ENCODE measurements at regions not wholly inside any gene's neighbourhood (a gene's known extent, or its start where the extent isn't known, plus 50 kb on each side); places are given as distances from the start of the nearest gene placed in this dataset.

DNA sequence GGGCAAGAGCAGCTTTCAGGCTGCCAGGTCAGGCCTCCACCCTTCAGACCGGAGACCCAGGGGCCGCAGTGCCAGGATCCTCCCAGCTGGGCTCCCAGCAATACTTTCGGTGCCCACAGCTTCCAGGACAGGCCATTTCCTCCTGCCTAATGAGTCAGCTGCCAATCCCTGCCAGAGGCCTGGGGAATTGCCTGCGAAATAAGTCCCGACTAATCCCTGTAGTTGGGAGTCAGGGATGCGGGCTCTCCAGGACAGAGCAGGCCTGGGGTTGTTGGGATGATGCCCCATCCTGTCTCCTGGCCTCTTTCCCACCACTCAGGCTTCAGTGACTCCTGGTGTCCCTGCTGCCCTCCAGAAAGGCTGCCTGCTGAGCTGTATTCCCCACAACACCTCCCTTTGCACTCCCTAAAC, 143.5 kb upstream of the UNC5B start:
- DNase-seq (ENCODE audit: low read depth in 2 of 2) = no peak

DNA sequence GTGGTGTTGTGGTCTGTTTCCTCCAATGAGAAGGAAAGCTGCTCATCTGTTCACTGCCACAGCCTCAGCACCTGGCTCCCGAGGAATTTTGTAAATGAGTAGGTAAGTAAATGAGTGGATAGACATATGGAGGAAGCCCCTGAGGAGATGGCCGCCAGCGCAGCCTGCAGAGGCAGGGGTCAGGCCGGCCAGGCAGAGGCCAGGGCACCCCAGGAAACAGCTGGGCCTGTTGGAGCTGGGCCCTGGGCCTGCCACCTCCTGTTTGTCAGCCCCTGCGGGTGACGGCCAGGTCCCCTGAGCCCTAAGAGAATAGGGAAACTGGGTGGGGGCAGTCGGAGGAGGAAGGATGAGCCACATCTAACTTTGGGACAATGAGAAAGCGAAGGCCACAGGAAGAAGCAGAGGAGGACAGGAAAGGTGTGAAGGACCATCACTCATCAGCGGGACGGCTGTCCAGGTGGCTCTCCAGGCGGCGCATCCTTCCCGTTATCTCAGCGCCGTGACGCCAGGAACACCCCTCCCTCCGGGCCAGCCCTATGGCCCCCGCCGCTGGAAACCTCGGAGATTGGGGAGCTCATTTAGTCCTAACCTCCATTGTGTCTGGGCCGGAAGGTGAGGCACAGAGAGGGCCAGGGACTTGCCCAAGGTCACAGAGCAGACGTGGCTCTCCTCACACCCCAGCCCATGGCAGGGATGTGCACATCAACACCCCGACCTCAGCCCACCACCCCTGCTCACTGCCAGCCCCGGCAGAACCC, 142.3 kb upstream of the UNC5B start:
- DNase-seq (ENCODE audit: low read depth in 2 of 2) = no peak

DNA sequence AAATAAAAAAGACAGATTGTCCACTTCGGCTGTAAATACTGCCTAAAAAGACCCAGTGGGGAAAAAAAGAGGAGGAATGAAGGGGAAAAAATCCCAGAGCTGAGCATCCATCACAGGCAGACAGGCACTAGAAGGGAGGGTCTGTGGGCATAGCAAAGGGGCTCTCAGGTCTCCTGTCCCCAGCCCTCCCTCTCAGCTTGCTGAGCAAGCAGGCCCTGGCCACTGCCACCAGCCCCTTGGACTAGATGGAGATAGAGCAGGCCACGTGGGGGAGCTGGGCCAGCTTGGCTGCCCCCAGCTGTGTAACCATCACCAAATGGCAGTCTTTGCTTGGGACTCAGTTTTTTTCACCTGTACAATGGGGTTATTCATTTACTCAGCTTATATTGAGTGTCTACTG, 141.6 kb upstream of the UNC5B start:
- DNase-seq (ENCODE audit: low read depth in 2 of 2) = no peak

DNA sequence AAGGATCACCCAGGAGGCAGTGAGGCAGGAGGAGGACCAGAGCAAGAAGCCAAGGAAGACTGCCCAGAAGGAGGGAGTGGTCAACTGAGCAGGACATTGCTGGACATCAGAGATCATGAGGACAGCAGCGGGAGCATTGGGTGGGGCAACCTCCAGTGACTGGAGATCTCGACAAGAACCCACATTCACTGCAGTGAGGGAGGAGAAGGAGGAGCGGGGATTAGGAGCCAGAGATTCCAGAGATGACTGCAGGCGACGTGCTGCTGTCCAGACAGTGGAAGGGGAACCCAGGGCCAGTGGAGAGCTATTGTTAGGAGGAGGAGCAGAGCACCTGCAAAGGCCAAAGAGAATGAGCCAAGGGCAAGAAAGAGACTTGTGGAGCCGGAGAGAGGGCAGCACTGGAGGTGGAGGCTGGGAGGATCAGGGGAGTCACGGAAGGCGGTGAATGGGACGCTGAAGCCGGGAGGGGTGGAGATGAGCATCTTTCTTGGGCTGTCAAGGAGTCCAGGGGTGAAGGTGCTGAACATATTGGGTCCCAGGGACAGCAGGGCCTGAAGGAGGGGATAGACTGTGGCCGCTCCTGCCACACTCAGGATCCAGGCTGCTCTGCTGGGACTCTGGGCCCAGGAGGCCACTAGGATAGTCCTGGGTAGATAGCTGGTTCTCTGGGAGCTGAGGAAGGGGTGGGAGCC, 140.1 kb upstream of the UNC5B start:
- no peak for DNase-seq (ENCODE audit: low read depth in 2 of 2)

DNA sequence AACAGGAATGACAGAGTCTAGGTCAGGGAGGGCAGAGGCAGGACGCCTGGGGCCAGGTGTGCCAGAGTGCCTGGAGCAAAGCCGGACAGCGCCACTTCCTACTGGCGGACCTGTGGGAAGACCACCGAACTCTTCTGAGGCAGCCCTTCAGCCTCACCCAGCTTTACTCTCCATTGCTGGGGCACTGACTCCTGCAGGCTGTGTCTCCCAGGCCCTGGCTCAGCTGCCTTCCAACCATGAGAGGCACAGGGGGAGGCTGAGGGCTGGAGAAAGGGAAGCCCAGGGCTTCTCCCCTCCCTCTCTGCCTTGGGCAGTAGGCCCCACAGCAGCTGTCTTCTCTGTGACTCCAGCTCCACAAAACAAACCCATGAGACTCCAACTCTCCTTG, 139.6 kb upstream of the UNC5B start:
- DNase-seq (ENCODE audit: low read depth in 2 of 2) = no peak

DNA sequence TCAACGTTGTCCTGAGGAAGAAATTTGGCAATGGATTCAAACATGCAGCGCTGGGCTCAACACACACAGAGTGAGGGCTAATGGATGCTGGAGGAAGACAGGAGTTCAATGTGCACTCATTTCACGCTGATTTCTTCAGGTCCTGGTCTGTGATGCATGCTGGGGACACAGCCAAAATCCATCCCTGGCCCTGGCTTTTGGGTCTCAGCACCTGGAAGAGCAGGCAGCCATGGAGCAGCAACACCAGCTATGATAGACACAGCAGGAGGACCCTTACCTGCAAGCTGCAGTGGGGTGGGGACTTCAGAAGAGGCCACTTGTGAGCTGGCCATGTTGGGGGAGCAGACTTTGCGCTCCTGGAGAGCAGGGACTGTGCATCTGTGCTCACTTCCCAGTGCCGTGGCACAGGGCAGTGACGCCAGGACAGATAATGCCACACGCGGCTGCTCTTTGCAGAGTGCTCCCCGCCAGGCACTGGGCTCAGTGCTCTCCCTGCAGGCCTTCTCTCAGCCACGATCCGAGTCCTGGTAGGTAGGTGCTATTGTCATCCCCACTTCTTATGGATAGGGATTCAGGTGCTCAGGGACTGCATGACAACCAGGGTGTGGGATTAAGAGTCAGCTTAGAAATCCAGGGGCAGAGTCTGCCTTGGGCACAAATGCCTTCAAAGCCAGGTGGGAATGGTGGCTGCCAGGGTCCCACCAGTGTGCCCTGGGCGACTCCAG, 138.8 kb upstream of the UNC5B start:
- DNase-seq (ENCODE audit: low read depth in 2 of 2) = no peak

DNA sequence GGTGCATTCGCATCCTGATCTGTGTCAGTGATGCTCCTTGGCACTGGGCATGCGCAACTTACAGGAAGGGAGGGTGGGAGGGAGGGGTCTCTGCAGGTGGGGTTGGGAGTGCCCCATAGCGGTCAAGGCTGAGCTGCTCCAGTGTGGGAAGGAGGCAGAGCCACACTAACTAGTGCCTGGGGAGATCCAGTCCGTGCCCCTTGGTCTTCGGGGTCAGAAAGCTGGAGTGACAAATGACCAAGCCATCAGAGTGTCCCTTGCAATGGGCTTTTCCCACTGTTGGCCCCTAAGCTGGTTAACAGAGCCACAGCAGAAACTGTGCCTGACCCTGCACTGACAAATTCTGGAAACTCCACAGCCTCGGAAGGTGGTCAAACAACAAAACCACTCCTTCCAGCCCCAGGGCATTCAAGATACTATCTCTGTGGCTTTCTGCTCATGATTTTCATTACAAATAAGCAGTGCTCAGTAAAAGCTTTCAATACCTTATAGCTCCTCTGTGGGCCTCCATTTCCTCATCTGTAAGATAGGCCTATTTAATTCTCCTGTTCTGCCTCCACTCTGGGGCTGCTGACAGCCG, 138.1 kb upstream of the UNC5B start:
- no peak for DNase-seq (ENCODE audit: low read depth in 2 of 2)

DNA sequence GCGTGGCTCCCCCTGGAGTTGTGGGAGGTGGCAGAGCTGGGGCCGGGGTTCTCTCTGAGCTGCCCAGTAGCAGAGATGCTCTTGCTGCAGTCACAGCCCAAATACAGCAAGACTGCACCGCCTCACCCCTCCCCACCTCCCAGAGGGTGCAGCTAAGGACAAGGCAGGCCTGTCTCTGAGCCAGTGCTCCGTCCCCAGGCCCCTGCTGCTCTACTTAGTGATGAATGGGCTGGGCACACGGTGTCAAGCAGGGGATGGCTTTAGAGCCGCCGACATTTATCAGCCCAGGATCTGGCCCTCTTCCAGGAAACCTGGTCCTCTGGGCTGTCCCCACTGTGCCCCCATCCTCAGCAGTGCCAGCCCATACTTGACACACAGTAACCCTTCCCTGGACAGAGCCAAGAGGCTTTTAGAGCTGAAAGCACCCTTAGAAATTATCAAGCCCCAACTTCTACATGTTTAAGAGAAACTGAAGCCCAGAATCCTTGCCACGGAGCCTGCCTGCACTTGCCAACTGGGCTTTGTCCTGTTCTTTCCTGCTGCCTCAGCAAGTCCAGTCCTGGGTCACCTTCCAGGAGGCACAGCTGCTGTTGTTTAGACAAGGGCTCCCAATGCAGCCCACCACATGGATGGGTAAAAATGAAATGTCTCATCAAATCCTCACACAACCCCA, 137.1 kb upstream of the UNC5B start:
- no peak for DNase-seq (ENCODE audit: low read depth in 2 of 2)

DNA sequence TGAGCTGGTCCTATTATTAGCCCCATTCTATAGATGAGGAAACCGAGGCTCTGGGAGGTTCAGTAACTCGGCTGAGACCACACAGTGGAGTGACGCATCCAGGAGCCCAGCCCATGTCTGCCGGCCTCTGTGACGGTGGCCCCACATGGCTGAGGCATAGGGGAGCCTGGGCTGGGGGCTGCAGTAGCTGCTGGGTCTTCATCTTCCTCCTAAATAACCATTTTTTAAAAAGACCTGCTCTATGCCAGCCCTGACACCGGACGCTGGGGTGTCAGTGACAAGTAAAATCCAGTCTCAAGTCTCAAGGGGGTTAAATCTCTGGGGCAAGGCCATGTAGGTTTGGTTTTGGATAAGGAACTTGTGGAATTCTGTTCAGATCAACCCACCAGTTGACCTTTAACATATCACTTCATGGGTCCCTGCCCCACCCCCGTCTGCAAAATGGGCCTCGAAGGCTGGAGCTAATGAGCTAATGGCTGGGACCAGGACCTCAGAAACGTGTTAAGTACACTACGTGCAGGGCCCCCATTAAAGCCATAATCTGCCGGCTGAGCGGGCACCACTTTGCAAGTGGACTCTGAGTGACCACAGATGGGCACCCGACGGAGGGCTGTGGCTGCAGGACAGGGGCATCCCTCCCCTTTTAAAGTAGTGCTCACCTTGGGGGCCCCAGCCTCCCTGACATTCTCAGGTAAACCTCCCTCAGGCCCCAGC, 136.5 kb upstream of the UNC5B start:
- no peak for DNase-seq (ENCODE audit: low read depth in 2 of 2)

DNA sequence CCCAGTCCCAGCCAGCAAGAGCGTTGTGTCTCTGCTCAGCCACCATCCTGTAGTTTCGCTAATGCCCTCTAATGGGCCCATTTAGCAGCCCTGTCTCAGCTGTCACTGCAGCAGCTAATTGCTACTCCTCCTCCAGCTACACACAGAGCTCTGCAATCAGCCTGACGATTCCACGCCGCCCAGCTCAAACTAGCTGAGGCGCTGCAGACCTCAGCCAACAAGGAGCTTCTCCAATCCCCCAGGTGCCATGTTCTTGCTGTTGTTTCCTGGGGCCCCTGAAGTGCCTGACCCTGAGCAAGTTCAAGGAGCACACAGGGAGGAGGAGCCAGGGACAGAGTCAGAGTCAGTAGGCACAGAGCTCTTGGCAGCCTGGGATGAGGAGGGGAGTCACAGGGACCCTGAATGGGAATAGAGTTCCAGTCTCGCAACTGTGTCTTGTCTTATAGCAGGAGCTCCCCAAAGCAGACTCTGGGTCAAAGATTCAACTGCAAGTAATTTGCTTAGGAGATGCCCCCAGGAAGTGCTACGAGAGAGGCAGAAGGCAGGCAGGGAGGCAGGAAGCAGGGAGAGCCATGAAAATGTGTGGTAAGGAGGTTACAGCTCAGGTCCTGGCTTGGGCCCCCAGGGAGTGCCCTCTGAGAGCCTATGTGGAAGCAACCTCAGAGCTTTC, 135.8 kb upstream of the UNC5B start:
- DNase-seq (ENCODE audit: low read depth in 2 of 2) = no peak

DNA sequence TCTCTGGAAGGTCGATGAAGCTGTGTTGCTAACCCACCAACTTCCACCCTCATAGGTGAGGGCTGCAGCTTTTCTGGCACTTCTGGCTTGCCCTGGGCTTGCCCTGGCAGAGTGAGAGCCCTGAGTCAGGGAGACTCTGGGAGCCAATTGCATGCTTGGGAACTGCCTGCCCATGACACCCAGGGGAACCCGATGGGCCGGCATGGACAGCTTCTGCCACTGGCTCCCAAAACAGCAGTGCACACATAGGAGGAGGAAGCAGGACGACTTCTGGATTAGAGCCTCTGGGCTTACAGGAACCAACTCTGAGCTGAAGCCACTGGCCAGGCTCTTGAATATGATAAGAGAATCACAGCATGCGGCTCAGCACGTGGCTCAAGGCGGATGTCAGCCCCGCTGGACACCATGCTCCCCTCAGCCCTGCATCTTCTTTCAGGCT, 135.2 kb upstream of the UNC5B start:
- no peak for DNase-seq (ENCODE audit: low read depth in 2 of 2)

DNA sequence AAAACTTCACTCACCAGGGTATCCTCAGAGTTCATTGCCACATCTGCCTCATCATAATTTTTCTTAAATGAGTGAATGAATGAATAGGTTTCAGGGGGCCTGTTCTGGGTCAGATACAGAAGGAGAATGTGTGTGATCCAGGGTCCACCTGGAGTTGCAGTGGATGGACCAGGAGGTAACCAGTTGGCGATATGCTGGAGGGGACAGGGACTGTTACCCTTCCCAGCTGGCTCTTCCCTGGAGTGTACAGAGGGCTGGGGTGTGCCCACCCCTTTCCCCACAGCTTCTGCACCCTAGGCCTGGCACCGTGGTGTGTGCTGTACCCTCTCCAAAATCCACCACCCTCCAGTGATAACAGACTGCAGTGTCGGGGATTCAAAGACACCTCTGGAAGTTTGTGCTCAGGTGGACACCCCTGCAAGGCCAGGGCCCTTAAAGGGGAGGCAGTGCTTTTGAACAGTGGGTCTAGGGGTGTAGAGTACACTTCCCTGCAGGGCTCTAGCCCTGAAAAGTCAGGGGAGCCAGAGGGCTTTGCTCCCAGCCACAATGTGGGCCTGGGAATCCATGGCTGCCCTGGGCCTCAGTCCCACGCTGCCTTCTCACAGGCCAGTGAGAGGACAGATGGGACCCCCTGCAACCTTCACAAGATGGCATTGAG, 134.4 kb upstream of the UNC5B start:
- DNase-seq (ENCODE audit: low read depth in 2 of 2) = no peak

DNA sequence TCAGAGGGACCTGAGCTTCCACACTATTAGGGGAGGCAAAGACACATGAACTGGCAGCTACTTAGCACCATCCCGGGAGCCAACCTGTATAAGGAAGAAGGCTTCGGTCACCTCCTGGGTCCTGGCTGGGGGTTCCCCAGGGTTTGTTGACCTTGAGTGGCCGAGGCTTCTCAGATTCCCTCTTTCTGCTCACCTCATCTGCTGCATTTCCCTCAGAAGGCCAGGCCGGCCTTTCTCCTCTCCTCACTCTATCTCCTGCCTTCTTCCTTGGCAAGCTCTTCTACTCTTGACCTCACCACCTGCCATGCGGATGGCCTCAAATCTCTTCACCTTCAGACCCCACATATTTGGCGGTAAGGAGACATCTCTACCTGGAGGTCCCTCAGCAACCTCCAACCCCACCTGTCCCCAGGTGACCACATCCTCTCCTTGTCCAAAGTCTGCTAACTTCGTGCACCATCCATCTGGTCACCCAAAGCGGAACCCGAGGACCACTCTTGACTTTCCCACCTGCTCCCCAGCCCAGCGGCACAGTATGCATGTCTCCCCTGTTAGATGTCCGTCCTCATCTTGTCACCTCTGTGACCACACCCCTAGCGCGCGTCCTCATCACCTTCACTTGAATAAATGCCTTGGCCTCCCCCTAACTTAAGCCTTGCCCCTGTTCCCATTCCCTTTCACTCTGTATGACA, 133.8 kb upstream of the UNC5B start:
- no peak for DNase-seq (ENCODE audit: low read depth in 2 of 2)

DNA sequence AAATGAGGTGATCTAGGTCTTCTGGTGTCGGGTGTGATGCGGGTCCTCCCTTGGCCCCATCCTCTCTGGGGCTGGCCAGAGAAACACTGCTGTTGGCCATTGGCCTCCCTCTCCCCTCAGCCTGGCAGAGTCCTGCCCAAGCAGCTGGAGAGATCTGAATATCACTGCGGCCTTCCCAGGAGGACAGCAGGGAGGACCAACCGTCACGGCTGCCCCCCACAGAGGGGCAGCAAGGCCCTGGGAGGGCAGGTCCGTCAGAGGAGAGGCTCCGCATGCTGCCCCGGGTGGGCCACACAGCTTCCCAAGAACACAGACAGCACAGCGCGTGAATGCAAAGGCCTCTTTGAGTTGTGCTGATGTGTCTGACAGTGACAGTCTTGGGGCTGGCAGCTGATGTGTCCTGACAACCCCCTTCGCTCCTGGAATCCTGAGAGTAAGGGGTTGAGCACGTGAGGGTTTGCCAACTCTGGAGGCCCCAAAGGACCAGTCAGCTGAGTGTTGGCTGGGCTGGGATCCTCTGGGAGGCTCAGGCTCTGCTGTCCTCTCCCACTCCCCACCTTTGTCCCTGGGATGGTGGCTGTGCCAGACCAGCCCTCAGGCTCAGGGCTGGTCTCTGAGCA, 132.5 kb upstream of the UNC5B start:
- DNase-seq (ENCODE audit: low read depth in 2 of 2) = no peak

DNA sequence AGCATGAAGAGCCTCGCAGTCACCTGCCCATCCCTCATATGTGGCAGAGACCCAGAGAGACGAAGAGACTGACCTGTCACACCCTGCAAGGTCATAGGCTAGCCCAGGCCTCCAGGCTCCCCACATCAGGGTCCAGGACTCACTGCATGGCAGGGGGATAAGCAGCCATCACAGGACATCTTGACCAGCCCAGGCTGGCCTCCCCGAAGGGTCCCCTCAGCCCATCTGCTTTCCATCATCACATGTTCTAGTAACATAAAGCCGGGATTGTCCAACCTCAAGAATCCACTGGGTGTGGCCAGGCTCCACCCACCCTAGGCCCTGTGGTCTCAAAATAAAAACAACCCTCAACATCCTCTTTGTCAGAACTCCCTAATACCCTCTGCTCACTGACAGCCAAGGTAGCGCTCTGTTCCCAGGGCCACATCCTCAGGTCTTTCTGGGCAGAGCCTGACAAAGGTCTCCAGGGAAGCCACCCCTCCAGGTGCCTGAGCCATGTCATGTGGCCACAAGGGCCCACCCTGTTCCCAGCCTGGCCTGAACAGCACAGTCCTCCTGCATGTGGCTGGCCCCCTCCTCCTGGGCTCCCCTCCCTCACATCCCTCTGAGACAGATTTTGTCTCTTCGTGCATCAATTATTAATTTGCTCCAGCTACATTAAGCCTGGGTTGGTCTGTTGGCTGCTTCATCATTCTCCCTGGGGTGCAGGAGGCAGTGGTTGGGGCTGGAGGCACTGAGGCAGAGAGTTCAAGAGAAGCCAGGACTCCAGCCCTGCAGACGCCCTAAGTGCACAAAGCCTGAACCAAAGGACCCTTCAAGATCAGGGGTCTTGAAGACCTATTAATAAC, 131.8 kb upstream of the UNC5B start:
- DNase-seq (ENCODE audit: low read depth in 2 of 2) = no peak

DNA sequence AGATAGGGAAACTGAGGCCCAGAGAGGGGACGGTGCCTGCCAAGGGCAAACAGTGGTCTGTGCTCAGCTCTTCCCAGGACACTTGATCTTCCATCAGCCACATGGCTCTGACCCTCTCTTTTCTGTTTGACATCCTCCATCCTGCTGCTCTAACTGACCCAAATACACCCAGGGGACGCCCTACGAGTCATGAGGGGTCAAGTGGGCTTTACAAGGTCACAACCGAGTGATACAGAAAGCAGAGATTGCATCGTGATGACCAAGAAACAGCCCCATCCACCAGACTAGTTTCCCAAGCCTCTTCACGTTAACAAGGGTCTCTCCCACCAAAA, 131.2 kb upstream of the UNC5B start:
- DNase-seq (ENCODE audit: low read depth in 2 of 2) = no peak

DNA sequence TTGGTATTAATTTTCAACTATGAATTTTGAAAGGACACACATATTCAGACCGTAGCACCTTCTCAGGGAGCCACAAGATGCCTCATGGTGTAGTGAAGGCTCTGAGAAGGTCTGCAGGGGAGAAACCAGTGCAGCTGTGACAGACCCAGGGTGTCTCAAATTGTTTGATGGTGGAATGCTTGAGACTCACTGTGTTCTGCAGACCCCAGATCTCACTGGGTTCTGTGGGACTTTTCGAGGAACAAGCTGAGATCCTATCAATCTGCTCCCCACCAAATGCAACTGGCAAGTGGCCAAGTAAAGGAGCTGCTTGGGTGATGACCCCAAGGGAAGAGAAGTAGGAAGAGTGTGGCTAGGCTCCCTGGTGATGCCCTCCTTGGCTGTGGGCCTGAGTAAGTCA, 130.5 kb upstream of the UNC5B start:
- DNase-seq (ENCODE audit: low read depth in 2 of 2) = no peak

DNA sequence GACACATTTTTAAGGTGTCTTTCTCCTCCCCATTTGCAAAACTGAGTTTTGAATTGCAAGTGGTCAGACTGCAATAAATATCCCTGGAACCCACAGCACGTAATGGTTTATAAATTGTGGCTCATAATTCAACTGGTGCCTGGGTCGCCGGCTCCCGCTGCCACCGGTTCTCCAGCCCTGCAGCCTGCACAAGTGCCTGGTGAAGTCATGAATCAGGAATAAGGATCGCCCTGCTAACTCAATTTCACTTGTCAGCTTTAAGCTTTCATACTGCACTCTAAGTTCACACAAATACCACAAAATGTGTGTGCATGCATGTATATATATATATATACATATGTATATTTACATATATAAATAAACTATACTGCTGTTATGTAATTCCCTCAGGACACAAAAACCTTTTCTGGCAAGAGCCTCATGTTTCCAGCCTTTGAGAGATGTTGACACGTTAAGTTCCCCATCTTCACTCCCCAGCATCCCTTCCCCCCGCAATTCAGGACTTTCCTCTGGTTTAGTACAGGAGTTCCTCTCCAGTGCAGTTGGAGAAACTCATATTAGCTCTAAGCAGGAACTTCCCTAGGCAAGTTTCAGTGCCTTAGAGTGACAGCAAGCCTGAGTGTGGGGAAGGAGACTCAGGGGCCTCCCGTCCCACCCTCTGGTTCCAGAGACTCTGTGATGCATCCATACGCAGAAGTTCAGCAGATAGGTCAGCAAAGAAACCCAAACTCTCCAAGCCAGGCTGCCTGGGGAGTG, 129.2 kb upstream of the UNC5B start:
- DNase-seq (ENCODE audit: low read depth in 2 of 2) = no peak
